ENCODE measurements at regions not wholly inside any gene's neighbourhood (a gene's known extent, or its start where the extent isn't known, plus 50 kb on each side); places are given as distances from the start of the nearest gene placed in this dataset.

- TF ChIP-seq GATA3 (IDR thresholded peaks at IDR 0.05; ENCODE audit: low read depth, low read length) (no peak), GATA2 (IDR thresholded peaks at IDR 0.05; ENCODE audit: low read depth, low read length) (no peak)
Measured at GRCh38 chr10:110415809-110416208, 81.9 kb upstream of the DUSP5 start.
